GM10248 (cell line): ENCODE measurements at regions not wholly inside any gene's neighbourhood (a gene's known extent, or its start where the extent isn't known, plus 50 kb on each side); places are given as distances from the start of the nearest gene placed in this dataset.

Experiments
- CTCF ChIA-PET: fragments of 300-600 bp; sonication (Branson Sonifier 250); formaldehyde crosslinking; extraction: SDS; loops from one replicate; lab custom pipeline; 2021; ENCODE audit warnings: antibody characterized with exemption; lab: Yijun Ruan, JAX
- POLR2A ChIA-PET: fragments of 350-650 bp; sonication (Branson Sonifier 250); formaldehyde crosslinking; extraction: SDS; loops from one replicate; lab custom pipeline; 2020; ENCODE audit warnings: antibody characterized with exemption; lab: Yijun Ruan, JAX
- DNase-seq: peaks from one replicate; pipeline ENCODE4 v3.0.0; 2012; ENCODE audit errors: extremely low spot score
- CTCF ChIP-seq: IDR thresholded peaks from 2 replicates; pipeline ENCODE4 v1.5.1; 2012; ENCODE audit warnings: mild to moderate bottlenecking, low read depth; ENCODE audit errors: extremely low read depth, missing control alignments, control extremely low read depth

GRCh38 chr20:6909608-6910007 lies 142.1 kb downstream of the BMP2 start:
- ChIA-PET CTCF (no interaction called here), POLR2A (no interaction called here)
- no peak for TF ChIP-seq CTCF
- DNase-seq, result no peak

- DNase-seq, result no peak
- POLR2A ChIA-PET, result no interaction called here
- CTCF ChIA-PET, result no interaction called here
- TF ChIP-seq CTCF, result no peak
These were observed 147.5 kb downstream of the BMP2 start for GRCh38 chr20:6914986-6915385.

GRCh38 chr20:6916938-6917337 lies 149.5 kb downstream of the BMP2 start:
- ChIA-PET POLR2A (no interaction called here), CTCF (no interaction called here)
- no peak for TF ChIP-seq CTCF
- DNase-seq, result no peak

GRCh38 chr20:6919792-6920468 lies 152.4 kb downstream of the BMP2 start:
- CTCF ChIA-PET, result interaction anchor here (1.1 to 1.7 kb wide), 6 partner anchors 9 to 25 kb away, joined by 3 to 6 read pairs (median 4); no protein-coding TSS in a partner anchor
- no peak for TF ChIP-seq CTCF

GRCh38 chr20:6920991-6921613 lies 153.6 kb downstream of the BMP2 start:
- ChIA-PET POLR2A (no interaction called here), CTCF (interaction anchor here (1.2 to 1.5 kb wide), 4 partner anchors 12 to 24 kb away, joined by 3 to 6 read pairs (median 4); no protein-coding TSS in a partner anchor)
- DNase-seq, result no peak
- TF ChIP-seq CTCF, result no peak

More at GRCh38 chr20:6919792-6920468, 152.4 kb downstream of the BMP2 start:
- DNase-seq, result no peak
- POLR2A ChIA-PET, result no interaction called here

GRCh38 chr20:6921717-6922386 lies 154.4 kb downstream of the BMP2 start:
- CTCF ChIA-PET, result interaction anchor here (1.5 kb wide), 2 partner anchors 17 to 23 kb away, joined by 3 to 6 read pairs; no protein-coding TSS in a partner anchor
- TF ChIP-seq CTCF, result no peak
- DNase-seq, result no peak

More at GRCh38 chr20:6921717-6922386, 154.4 kb downstream of the BMP2 start:
- POLR2A ChIA-PET, result no interaction called here
